Activated CD8-positive, alpha-beta T cell treated with anti-CD3 and anti-CD28 coated beads for 36 hours (primary cell): ENCODE measurements at regions not wholly inside any gene's neighbourhood (a gene's known extent, or its start where the extent isn't known, plus 50 kb on each side); places are given as distances from the start of the nearest gene placed in this dataset.

Experiments
- ATAC-seq: fragments of 200-7000 bp; cut with Tn5 transposase; one replicate; pipeline ENCODE4 v1.10.0; 2021; ENCODE audit warnings: mild to moderate bottlenecking, moderate library complexity
- CTCF ChIA-PET: fragments of 350-600 bp; sonication (Branson Sonifier 250); formaldehyde crosslinking; loops from one replicate; lab custom pipeline; 2021; ENCODE audit warnings: antibody characterized with exemption; lab: Charles Lee
- POLR2A ChIA-PET: fragments of 350-600 bp; sonication (Branson Sonifier 250); formaldehyde crosslinking; loops from one replicate; lab custom pipeline; 2021; ENCODE audit warnings: antibody characterized with exemption; lab: Charles Lee
- DNase-seq: peaks from one replicate; pipeline ENCODE4 v3.0.0-alpha.2; 2020
- H3K27ac Mint-ChIP-seq: one replicate; pipeline ENCODE4 v1.8.0; 2021; ENCODE audit warnings: mild to moderate bottlenecking, mixed read lengths
- H3K27me3 Mint-ChIP-seq: one replicate; pipeline ENCODE4 v1.8.0; 2021; ENCODE audit warnings: mixed read lengths
- H3K36me3 Mint-ChIP-seq: one replicate; pipeline ENCODE4 v1.8.0; 2021; ENCODE audit warnings: low read depth, mixed read lengths
- H3K4me1 Mint-ChIP-seq: one replicate; pipeline ENCODE4 v1.8.0; 2021; ENCODE audit warnings: low read depth, mixed read lengths
- H3K4me3 Mint-ChIP-seq: one replicate; pipeline ENCODE4 v1.8.0; 2021; ENCODE audit warnings: mild to moderate bottlenecking, moderate library complexity, mixed read lengths
- H3K9me3 Mint-ChIP-seq: one replicate; pipeline ENCODE4 v1.8.0; 2021; ENCODE audit warnings: mixed read lengths
- CTCF ChIP-seq: fragments of 200-600 bp; IDR thresholded peaks from one replicate; pipeline ENCODE4 v1.8.0; 2022; ENCODE audit warnings: antibody characterized with exemption, mild to moderate bottlenecking
- intact Hi-C: fragments of 100-400 bp; cut with micrococcal nuclease; formaldehyde crosslinking; loops from one replicate; pipeline ENCODE4 v1.10.0; 2022

DNA sequence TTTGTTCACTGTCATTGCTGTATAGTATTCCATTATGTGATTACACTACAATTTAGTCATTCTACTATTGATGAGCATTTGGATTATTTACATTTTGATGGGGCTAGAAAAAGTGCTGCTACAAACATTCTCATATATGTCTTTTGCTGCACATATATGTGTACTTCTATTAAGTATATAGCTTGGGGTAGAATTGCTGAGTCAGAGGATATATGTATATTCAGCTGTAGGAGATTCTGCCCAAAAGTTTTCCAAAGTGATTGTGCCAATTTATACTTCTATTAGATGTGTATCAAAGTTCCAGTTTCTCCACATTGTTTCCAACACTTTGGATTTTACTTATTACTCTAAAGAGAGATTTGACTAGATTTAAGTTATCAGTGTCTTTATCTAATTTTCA, 101.7 kb upstream of the UGP2 start:
- ChIA-PET POLR2A (no interaction called here), CTCF (no interaction called here)
- H3K4me3 Mint-ChIP-seq: no peak overlapping the region
- H3K36me3 Mint-ChIP-seq: no peaks in the 10 kb centered on the region
- intact Hi-C loops: no loop called here
- ATAC-seq (no peak), DNase-seq (no peak)
- TF ChIP-seq CTCF: no peak
- peaks cover 4% of the 10 kb centered on the region for H3K4me1 Mint-ChIP-seq
- no peak overlapping the region for H3K27ac Mint-ChIP-seq
- H3K27me3 Mint-ChIP-seq: no peaks in the 10 kb centered on the region
- H3K9me3 Mint-ChIP-seq: no peaks in the 10 kb centered on the region

GRCh38 chr2:63740943-63741342, 100.8 kb upstream of the UGP2 start:
- H3K27me3 Mint-ChIP-seq: peaks cover 1% of the 10 kb centered on the region
- ATAC-seq (no peak), DNase-seq (no peak)
- peaks cover 4% of the 10 kb centered on the region for H3K4me1 Mint-ChIP-seq
- no peaks in the 10 kb centered on the region for H3K36me3 Mint-ChIP-seq
- ChIA-PET CTCF (no interaction called here), POLR2A (no interaction called here)
- H3K4me3 Mint-ChIP-seq: no peak overlapping the region
- H3K27ac Mint-ChIP-seq: no peak overlapping the region
- TF ChIP-seq CTCF: no peak
- H3K9me3 Mint-ChIP-seq: no peaks in the 10 kb centered on the region
- intact Hi-C loops: no loop called here

DNA sequence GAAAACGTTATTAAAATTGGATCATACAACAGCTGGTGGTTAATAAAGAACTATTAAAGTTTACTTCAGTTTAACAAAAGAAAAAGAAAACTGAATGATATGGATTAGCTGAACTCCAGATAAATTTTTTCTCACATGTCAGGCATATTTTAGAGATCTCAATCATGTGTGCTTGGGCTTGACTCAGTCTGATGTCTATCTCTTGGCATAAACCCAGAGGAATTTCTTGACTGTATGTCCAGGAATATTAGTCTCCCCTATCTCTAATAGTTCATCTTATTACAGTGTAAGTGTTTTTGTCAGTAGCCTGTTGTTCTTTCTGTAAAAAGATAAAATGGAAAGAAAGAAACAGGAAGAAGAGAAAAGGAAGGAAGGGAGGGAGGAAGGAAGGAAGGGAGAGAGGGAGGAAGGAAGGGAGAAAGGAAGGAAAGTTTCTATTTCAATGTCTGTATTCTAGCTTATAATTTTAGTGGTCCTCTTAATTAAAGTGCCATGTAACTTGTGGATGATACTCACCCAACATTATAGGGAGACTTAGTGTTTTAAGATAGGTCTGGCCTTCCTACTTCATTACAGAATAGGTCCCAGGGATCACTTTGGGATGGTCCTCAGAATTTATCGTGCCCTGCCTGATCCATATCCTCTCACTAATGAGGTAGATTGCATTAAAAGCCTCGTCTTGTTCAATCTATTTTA, 99.7 kb upstream of the UGP2 start:
- peaks cover 1% of the 10 kb centered on the region for H3K27me3 Mint-ChIP-seq
- DNase-seq (no peak), ATAC-seq (no peak)
- peaks cover 4% of the 10 kb centered on the region for H3K4me1 Mint-ChIP-seq
- ChIA-PET POLR2A (no interaction called here), CTCF (no interaction called here)
- TF ChIP-seq CTCF: no peak
- no peak overlapping the region for H3K27ac Mint-ChIP-seq
- H3K36me3 Mint-ChIP-seq: no peaks in the 10 kb centered on the region
- peaks cover 5% of the 10 kb centered on the region for H3K9me3 Mint-ChIP-seq
- intact Hi-C loops: no loop called here
- no peak overlapping the region for H3K4me3 Mint-ChIP-seq

- Mint-ChIP-seq H3K9me3 (peaks cover 6% of the 10 kb centered on the region), H3K4me3 (no peak overlapping the region), H3K27me3 (peaks cover 1% of the 10 kb centered on the region), H3K27ac (no peak overlapping the region), H3K36me3 (no peaks in the 10 kb centered on the region), H3K4me1 (peaks cover 4% of the 10 kb centered on the region)
- ChIA-PET CTCF (no interaction called here), POLR2A (no interaction called here)
- ATAC-seq: no peak
- no peak for TF ChIP-seq CTCF
- DNase-seq: no peak
- intact Hi-C loops: no loop called here
Measured at GRCh38 chr2:63742580-63742976, 99.1 kb upstream of the UGP2 start.

DNA sequence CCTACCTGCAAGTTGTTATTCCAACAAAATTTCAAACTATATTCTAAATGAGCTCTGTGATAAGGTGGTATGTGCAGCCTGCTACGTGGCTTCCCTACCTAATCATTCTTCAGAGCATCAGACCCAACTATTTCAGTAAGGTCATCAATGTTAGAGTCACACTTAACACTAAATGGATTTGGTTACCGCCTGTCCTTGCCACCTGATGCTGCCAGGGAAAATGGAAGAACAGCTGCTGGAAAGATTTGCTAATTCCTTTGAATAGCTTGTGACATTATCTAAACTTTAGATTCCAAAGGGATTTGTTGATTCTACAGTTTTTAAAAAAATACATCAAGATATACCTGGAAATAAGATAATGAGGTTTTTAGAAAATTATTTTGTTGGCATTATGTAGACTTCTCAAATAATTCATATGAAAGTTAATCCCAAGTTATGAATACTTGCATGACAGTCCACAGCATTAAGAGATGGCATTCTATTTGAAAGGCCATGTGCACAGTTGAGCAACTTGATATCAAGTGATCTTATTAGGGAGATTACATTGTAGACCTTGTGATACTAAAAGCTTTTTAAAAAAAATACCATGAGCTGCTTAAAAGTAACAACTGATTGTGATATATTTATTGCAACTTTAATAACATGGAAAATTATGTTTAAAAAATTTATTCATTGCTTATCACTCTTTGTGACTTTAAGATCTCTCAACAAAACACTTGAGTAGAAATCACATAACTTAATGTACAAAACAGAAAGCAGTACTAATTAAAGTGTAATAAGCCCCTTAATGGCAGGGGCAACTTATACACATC, 98.3 kb upstream of the UGP2 start:
- Mint-ChIP-seq H3K4me1 (no peaks in the 10 kb centered on the region), H3K9me3 (peaks cover 6% of the 10 kb centered on the region), H3K27ac (no peak overlapping the region), H3K4me3 (no peak overlapping the region), H3K36me3 (no peaks in the 10 kb centered on the region), H3K27me3 (peaks cover 1% of the 10 kb centered on the region)
- no peak for DNase-seq
- POLR2A ChIA-PET: interaction anchor here (0.8 kb wide), 1 partner anchor 8 kb away, joined by 3 read pairs; no protein-coding TSS in a partner anchor
- intact Hi-C loops: no loop called here
- no peak for TF ChIP-seq CTCF
- ATAC-seq: no peak
- CTCF ChIA-PET: no interaction called here
